Activated naive CD4-positive, alpha-beta T cell treated with anti-CD3 and anti-CD28 coated beads for 36 hours (primary cell): ENCODE measurements at regions not wholly inside any gene's neighbourhood (a gene's known extent, or its start where the extent isn't known, plus 50 kb on each side); places are given as distances from the start of the nearest gene placed in this dataset.
"Not testable (repeated sequence)": the region's sequence is repeated elsewhere in the genome, so short reads cannot be mapped to it uniquely, and the experiment has no call there.

Experiments
- CTCF ChIA-PET: fragments of 350-600 bp; sonication (Branson Sonifier 250); formaldehyde crosslinking; loops from one replicate; lab custom pipeline; 2021; ENCODE audit warnings: antibody characterized with exemption; lab: Charles Lee
- DNase-seq: peaks from one replicate; pipeline ENCODE4 v3.0.0-alpha.2; 2020
- H3K27ac Mint-ChIP-seq: one replicate; pipeline ENCODE4 v1.8.0; 2021; ENCODE audit warnings: mild to moderate bottlenecking, mixed read lengths
- H3K27me3 Mint-ChIP-seq: one replicate; pipeline ENCODE4 v1.8.0; 2021; ENCODE audit warnings: low read depth, mixed read lengths
- H3K36me3 Mint-ChIP-seq: one replicate; pipeline ENCODE4 v1.8.0; 2021; ENCODE audit warnings: low read depth, mixed read lengths
- H3K4me1 Mint-ChIP-seq: one replicate; pipeline ENCODE4 v1.8.0; 2021; ENCODE audit warnings: low read depth, mixed read lengths
- H3K4me3 Mint-ChIP-seq: one replicate; pipeline ENCODE4 v1.8.0; 2021; ENCODE audit warnings: mild to moderate bottlenecking, moderate library complexity, mixed read lengths
- H3K9me3 Mint-ChIP-seq: one replicate; pipeline ENCODE4 v1.8.0; 2021; ENCODE audit warnings: mixed read lengths
- intact Hi-C: fragments of 100-400 bp; cut with micrococcal nuclease; formaldehyde crosslinking; loops from one replicate; pipeline ENCODE4 v1.15.1; 2023

DNA sequence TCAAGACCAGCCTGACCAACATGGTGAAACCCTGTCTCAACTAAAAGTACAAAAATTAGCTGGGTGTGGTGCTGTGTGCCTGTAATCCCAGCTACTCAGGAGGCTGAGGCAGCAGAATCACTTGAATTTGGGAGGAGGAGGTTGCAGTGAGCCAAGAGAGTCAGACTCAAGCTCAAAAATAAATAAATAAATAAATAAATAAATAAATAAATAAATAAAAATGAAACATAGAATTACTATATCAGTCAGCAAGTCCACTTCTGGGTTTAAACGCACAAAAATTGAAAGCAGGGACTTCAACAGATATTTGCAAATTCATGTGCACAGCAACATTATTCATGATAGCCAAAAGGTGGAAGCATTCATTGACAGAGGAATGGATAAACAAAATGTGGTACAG, 875.2 kb upstream of the ALG10B start:
- H3K27me3 Mint-ChIP-seq, DNase-seq, CTCF ChIA-PET, intact Hi-C loops, H3K4me1 Mint-ChIP-seq, H3K36me3 Mint-ChIP-seq, H3K27ac Mint-ChIP-seq, H3K4me3 Mint-ChIP-seq: not testable (repeated sequence)
- H3K9me3 Mint-ChIP-seq = peaks cover 14% of the 10 kb centered on the region

DNA sequence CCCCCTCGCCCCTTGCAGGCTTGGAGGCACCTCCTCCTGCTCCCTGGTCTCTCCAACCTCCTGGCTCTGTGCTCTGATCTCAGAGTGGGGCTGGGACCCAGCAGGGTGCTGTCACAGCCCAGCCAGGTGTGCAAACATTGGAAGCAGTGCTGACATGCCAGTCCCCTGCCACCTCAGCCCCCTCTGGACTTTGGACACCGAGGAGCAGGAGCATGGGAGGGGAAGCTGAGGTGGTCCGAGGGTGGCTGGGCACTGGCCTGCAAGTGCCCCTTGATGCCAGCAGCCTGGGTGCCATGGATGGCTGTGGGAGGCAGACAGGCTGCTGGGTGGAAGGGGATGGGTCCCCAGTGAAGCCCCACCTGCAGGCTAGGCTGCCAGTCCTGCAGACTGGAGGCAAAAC, 860.9 kb upstream of the ALG10B start:
- CTCF ChIA-PET, H3K9me3 Mint-ChIP-seq, H3K27ac Mint-ChIP-seq: not testable (repeated sequence)

GRCh38 chr12:37497939-37498338, 818.6 kb upstream of the ALG10B start:
- H3K9me3 Mint-ChIP-seq, H3K4me3 Mint-ChIP-seq, H3K36me3 Mint-ChIP-seq, H3K4me1 Mint-ChIP-seq, CTCF ChIA-PET, H3K27me3 Mint-ChIP-seq, DNase-seq, intact Hi-C loops, H3K27ac Mint-ChIP-seq: not testable (repeated sequence)

More for the DNA sequence above, 860.9 kb upstream of the ALG10B start:
- H3K4me1 Mint-ChIP-seq, H3K27me3 Mint-ChIP-seq, H3K36me3 Mint-ChIP-seq, intact Hi-C loops, H3K4me3 Mint-ChIP-seq, DNase-seq: not testable (repeated sequence)

GRCh38 chr12:37510256-37510655, 806.3 kb upstream of the ALG10B start:
- H3K9me3 Mint-ChIP-seq, intact Hi-C loops, DNase-seq, H3K4me1 Mint-ChIP-seq, H3K36me3 Mint-ChIP-seq, CTCF ChIA-PET, H3K27me3 Mint-ChIP-seq, H3K27ac Mint-ChIP-seq, H3K4me3 Mint-ChIP-seq: not testable (repeated sequence)

DNA sequence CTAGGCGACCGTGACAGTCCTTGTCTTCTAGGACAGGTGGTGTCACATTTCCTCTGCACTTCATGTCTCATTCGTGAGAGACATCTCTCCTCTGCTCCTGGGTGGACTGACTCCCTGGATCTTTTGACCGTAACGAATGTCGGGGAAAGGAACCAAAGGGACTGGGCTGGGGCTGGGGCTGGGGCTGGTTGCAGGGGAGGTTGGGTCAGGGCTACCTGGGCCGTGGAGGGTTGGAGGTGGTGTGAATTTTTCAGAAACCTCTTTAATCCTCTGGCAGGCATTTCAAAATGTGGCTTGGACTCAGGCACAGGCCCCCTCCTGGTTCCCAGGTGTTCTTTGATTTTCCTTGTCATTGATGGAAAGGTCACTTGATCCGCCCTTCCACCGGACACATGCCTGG, 776.0 kb upstream of the ALG10B start:
- CTCF ChIA-PET, H3K9me3 Mint-ChIP-seq, intact Hi-C loops, H3K4me3 Mint-ChIP-seq, H3K36me3 Mint-ChIP-seq, H3K27ac Mint-ChIP-seq, H3K27me3 Mint-ChIP-seq, H3K4me1 Mint-ChIP-seq, DNase-seq: not testable (repeated sequence)

GRCh38 chr12:37541356-37541755, 775.2 kb upstream of the ALG10B start:
- H3K27me3 Mint-ChIP-seq = no peaks in the 10 kb centered on the region
- CTCF ChIA-PET = no interaction called here
- no peaks in the 10 kb centered on the region for H3K4me1 Mint-ChIP-seq
- no peaks in the 10 kb centered on the region for H3K36me3 Mint-ChIP-seq
- H3K9me3 Mint-ChIP-seq = no peaks in the 10 kb centered on the region
- no peak overlapping the region for H3K27ac Mint-ChIP-seq
- no peak overlapping the region for H3K4me3 Mint-ChIP-seq
- intact Hi-C loops = no loop called here
- DNase-seq = no peak

DNA sequence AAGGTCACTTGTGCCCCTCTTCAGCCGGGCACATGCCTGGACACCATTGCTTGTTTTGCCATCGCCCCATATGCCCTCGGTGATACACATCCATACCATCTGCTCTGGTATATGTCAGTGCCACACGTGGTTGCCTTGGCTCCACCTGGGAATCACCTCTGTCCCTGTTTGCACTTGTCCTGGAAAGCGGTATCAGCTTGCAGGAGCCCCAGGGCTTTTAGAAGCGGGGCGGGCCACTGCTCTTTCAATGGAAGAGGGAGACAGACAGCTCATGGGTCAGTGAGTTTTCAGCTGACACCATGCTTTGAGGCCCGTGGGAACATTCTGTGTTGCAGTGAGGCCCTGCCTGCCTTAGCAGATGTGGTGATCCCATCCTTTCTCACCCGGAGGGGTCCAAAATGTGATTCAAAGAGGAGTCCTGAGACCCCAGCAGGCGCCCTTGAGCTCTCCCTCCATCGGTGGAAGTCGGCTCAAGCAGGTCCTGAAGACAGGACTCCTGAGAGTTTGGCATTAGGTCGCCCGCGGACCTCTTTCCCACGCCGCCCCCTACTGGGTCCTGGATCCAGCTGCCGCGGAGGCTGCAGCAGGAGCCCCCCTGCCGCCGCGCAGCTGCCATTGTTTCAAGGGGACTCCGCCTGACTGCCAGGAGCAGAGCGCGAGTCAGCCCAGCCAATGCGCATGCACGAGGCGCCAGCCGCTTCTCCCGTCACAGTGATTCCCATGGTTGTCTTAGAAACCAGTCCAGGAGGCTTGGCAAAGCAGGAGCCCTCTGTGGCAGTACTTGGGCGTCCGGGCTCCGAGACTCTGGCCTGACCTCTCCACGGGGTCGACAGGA, 773.2 kb upstream of the ALG10B start:
- H3K36me3 Mint-ChIP-seq = no peaks in the 10 kb centered on the region
- no peak overlapping the region for H3K4me3 Mint-ChIP-seq
- CTCF ChIA-PET = no interaction called here
- H3K4me1 Mint-ChIP-seq = no peaks in the 10 kb centered on the region
- intact Hi-C loops = no loop called here
- DNase-seq = no peak
- no peak overlapping the region for H3K27ac Mint-ChIP-seq
- H3K27me3 Mint-ChIP-seq = no peaks in the 10 kb centered on the region
- peaks cover 3% of the 10 kb centered on the region for H3K9me3 Mint-ChIP-seq

GRCh38 chr12:37543966-37544668, 772.5 kb upstream of the ALG10B start:
- intact Hi-C loops = no loop called here
- Mint-ChIP-seq H3K9me3 (peaks cover 9% of the 10 kb centered on the region), H3K27me3 (no peaks in the 10 kb centered on the region), H3K36me3 (no peaks in the 10 kb centered on the region), H3K4me1 (no peaks in the 10 kb centered on the region), H3K27ac (no peak overlapping the region), H3K4me3 (no peak overlapping the region)
- no peak for DNase-seq
- CTCF ChIA-PET = no interaction called here

- intact Hi-C loops, H3K4me1 Mint-ChIP-seq: not testable (repeated sequence)
Measured at GRCh38 chr12:37544669-37545330, 771.8 kb upstream of the ALG10B start.

DNA sequence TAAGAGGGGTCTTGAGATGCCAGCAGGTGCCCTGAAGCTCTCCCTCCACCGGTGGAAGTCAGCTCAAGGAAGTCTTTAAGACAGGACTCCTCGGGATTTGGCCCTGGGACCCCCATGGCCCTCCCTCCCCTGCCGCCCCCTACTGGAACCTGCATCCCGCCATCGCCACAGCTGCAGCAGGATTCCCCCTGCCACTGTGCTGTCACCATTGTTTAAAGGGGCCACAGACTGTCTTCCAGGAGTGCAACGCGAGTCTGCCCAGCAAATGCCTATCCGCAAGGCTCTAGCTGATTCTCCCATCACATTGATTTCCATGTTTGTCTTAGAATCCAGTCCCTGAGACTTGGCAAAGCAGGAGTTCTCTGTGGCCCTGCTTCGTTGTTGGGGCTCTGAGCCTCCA, 770.8 kb upstream of the ALG10B start:
- Mint-ChIP-seq H3K9me3 (peaks cover 9% of the 10 kb centered on the region), H3K27me3 (no peaks in the 10 kb centered on the region), H3K4me1 (no peaks in the 10 kb centered on the region), H3K27ac (no peak overlapping the region), H3K36me3 (no peaks in the 10 kb centered on the region), H3K4me3 (no peak overlapping the region)
- no peak for DNase-seq
- CTCF ChIA-PET = no interaction called here
- intact Hi-C loops = no loop called here

More at GRCh38 chr12:37544669-37545330, 771.8 kb upstream of the ALG10B start:
- DNase-seq, H3K9me3 Mint-ChIP-seq, H3K27me3 Mint-ChIP-seq, H3K36me3 Mint-ChIP-seq, CTCF ChIA-PET, H3K27ac Mint-ChIP-seq, H3K4me3 Mint-ChIP-seq: not testable (repeated sequence)

DNA sequence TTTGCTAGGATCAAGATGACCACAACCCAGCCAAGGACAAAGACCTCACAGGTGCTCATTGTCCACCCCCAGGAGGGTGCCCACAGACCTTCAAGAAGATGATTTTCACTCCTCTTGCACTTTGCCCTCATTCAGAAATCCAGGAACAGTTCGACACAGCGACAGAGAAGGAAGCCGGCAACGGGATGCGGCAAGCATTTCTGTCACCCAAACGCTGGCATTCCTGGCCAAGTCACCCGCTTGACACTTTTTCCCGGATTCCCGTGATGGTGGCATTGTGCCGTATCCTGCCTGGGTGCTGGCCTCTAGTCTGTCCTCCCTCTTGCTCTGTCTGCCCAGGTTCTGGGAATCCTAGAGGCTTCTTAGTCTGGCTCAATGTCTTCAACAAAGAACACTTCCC, 770.4 kb upstream of the ALG10B start:
- H3K4me1 Mint-ChIP-seq = no peaks in the 10 kb centered on the region
- no peak overlapping the region for H3K27ac Mint-ChIP-seq
- CTCF ChIA-PET = no interaction called here
- no peaks in the 10 kb centered on the region for H3K36me3 Mint-ChIP-seq
- H3K4me3 Mint-ChIP-seq = no peak overlapping the region
- no peaks in the 10 kb centered on the region for H3K27me3 Mint-ChIP-seq
- intact Hi-C loops = no loop called here
- no peak for DNase-seq
- H3K9me3 Mint-ChIP-seq = peaks cover 9% of the 10 kb centered on the region

DNA sequence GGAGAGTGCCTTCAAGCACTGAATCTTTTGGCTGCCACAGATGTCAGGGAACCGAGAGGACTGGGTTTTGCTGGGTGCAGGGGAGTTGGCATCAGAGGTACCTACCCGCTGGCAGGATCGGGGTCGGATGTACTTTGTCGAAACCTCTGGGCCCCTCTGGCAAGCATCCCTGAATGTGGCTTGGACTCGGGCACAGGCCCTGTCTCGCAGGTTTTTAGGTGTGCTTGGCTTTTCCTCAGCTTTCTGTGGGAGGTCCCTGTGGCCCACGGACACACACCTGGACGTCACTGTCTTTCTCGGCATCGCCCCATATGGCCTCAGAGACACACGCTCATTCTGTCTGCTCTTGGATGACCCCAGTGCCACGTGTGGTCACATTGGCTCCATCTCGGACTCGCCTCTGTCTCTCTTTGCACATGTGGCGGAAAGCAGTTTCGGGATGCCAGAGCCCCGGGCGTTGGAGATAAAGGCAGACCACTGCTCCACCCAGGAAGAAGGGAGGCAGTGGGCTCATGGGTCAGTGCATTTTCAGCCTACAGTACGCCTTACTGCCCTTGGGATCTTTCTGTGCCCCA, 769.6 kb upstream of the ALG10B start:
- H3K4me3 Mint-ChIP-seq = no peak overlapping the region
- peaks cover 9% of the 10 kb centered on the region for H3K9me3 Mint-ChIP-seq
- no peaks in the 10 kb centered on the region for H3K27me3 Mint-ChIP-seq
- CTCF ChIA-PET = no interaction called here
- H3K36me3 Mint-ChIP-seq = no peaks in the 10 kb centered on the region
- intact Hi-C loops = no loop called here
- H3K27ac Mint-ChIP-seq = no peak overlapping the region
- no peak for DNase-seq
- no peaks in the 10 kb centered on the region for H3K4me1 Mint-ChIP-seq
